Type B pancreatic cell (in vitro differentiated cells): ENCODE measurements at regions not wholly inside any gene's neighbourhood (a gene's known extent, or its start where the extent isn't known, plus 50 kb on each side); places are given as distances from the start of the nearest gene placed in this dataset.

Source experiments
- DNase-seq: peaks from one replicate; pipeline ENCODE4 v3.0.0; 2021; ENCODE audit warnings: mixed read lengths; ENCODE audit not compliant: unreplicated experiment; ENCODE audit errors: extremely low spot score
- H3K27ac Mint-ChIP-seq: 2 replicates; pipeline ENCODE4 v1.8.0; 2021; ENCODE audit warnings: mild to moderate bottlenecking, mixed read lengths
- H3K27me3 Mint-ChIP-seq: 2 replicates; pipeline ENCODE4 v1.8.0; 2021; ENCODE audit warnings: mixed read lengths
- H3K36me3 Mint-ChIP-seq: 2 replicates; pipeline ENCODE4 v1.8.0; 2021; ENCODE audit warnings: mixed read lengths
- H3K4me1 Mint-ChIP-seq: one replicate; pipeline ENCODE4 v1.8.0; 2021; ENCODE audit warnings: mixed read lengths; ENCODE audit not compliant: unreplicated experiment
- H3K4me3 Mint-ChIP-seq: 2 replicates; pipeline ENCODE4 v1.8.0; 2021; ENCODE audit warnings: mild to moderate bottlenecking, mixed read lengths
- H3K9me3 Mint-ChIP-seq: 2 replicates; pipeline ENCODE4 v1.8.0; 2021; ENCODE audit warnings: mixed read lengths
- TF ChIP-seq, protein P1 (sequence below): fragments of 200-600 bp; sonication (generic); conservative IDR thresholded peaks from 2 replicates; pipeline ENCODE4 v1.5.0; 2021; ENCODE audit warnings: antibody characterized with exemption, mild to moderate bottlenecking

DNA sequence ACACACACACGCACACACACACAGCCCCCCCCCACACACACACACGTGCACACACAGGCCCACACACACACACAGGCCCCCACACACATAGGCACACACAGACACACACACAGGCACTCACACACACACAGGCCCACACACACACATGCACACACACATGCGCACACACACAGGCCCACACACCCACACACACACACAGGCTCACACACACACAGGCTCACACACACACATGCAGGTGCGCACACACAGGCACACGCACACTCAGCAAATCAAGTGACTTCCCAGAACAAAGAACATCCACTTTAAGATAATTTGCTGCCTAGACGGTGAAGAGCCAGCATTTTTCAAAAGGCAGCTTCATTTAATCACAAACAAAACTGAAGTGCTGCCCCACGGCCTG, 78.5 kb upstream of the FBRSL1 start:
- Mint-ChIP-seq H3K27ac (peak overlapping the region; percentile 18), H3K27me3 (peaks cover 7% of the 10 kb centered on the region), H3K4me1 (no peaks in the 10 kb centered on the region), H3K9me3 (no peaks in the 10 kb centered on the region), H3K4me3 (peak overlapping the region; percentile 37), H3K36me3 (no peaks in the 10 kb centered on the region)
- TF ChIP-seq, protein P1, sequence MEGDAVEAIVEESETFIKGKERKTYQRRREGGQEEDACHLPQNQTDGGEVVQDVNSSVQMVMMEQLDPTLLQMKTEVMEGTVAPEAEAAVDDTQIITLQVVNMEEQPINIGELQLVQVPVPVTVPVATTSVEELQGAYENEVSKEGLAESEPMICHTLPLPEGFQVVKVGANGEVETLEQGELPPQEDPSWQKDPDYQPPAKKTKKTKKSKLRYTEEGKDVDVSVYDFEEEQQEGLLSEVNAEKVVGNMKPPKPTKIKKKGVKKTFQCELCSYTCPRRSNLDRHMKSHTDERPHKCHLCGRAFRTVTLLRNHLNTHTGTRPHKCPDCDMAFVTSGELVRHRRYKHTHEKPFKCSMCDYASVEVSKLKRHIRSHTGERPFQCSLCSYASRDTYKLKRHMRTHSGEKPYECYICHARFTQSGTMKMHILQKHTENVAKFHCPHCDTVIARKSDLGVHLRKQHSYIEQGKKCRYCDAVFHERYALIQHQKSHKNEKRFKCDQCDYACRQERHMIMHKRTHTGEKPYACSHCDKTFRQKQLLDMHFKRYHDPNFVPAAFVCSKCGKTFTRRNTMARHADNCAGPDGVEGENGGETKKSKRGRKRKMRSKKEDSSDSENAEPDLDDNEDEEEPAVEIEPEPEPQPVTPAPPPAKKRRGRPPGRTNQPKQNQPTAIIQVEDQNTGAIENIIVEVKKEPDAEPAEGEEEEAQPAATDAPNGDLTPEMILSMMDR: no peak
- no peak for DNase-seq

DNA sequence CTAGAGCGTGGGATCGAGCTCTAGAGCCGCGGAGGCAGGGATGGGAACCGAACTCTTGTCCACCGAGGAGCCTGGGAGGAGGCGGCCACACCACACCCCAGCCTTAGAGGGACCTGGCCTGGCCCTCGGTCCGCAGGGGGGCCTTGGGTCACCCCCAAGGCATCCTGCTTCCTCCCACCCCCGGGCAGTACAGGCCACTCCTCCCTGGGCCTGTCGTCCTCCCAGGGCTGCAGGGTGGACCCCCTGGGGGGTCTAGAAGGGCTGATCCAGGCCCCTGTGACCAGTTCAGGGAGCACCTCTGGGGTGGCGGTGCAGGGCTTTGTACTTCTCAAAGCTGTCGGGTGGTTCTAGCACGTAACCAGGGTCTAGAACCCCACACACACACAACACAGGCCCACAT, 79.1 kb upstream of the FBRSL1 start:
- Mint-ChIP-seq H3K4me3 (no peak overlapping the region), H3K27ac (no peak overlapping the region), H3K27me3 (peaks cover 7% of the 10 kb centered on the region), H3K9me3 (no peaks in the 10 kb centered on the region), H3K4me1 (no peaks in the 10 kb centered on the region), H3K36me3 (no peaks in the 10 kb centered on the region)
- no peak for DNase-seq
- TF ChIP-seq, protein P1: no peak

DNA sequence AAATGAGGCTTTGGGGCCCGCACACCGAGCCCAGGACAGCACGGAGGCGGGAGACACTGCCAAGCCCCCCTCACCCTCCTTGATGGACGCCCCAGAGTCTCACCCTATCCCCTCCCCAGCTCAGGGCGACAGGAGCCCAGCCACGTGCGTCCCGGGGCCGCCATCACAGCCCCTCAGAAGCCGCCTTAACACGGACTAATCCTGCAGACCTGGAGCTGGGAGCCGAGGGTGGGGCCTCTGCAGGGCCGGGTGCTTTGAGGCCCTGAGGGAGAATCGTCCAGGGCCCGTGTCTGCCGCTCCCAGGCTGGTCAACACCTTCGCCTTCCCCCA, 79.7 kb upstream of the FBRSL1 start:
- TF ChIP-seq, protein P1: no peak
- H3K9me3 Mint-ChIP-seq: no peaks in the 10 kb centered on the region
- no peak overlapping the region for H3K27ac Mint-ChIP-seq
- peaks cover 7% of the 10 kb centered on the region for H3K27me3 Mint-ChIP-seq
- no peaks in the 10 kb centered on the region for H3K36me3 Mint-ChIP-seq
- H3K4me1 Mint-ChIP-seq: no peaks in the 10 kb centered on the region
- no peak for DNase-seq
- no peak overlapping the region for H3K4me3 Mint-ChIP-seq

DNA sequence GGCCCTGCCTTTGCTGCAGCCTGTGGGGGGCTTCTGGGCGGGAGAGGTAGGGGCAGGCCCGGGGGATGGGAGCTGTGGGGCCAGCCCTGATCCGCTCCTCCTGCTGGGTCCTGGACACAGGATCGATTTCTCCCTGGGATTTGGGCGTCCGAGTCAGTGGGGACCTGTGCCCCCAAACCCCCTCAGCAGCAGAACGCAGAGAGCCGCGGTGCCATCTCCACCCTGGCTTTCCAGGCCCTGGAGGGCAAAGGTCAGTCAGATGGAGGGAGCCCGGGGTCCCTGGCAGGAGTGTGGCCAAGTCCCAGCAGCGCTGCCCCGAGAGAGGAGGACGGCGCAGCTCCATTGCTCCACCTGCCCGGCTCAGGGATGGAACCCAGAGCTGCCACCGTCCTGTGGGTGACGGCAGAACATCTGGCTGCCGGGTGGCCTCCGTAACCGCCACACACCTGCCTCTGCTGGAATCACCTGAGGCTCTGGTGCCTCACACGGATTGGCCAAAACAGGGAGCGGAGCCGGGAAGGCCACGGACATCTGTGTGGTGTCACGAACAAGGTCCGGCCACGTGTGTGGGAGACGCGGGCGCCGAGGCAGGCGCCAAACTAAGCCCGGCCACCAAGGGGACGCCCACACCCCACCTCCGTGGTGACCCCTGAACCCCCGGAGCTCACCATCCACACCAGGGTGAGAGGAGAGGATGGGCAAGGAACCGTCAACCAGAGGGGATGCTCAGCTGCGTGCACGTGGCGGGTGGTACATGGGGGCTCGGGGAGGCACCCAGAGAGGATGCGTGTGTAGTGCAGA, 80.3 kb upstream of the FBRSL1 start:
- Mint-ChIP-seq H3K4me3 (no peak overlapping the region), H3K27me3 (peaks cover 7% of the 10 kb centered on the region)

DNA sequence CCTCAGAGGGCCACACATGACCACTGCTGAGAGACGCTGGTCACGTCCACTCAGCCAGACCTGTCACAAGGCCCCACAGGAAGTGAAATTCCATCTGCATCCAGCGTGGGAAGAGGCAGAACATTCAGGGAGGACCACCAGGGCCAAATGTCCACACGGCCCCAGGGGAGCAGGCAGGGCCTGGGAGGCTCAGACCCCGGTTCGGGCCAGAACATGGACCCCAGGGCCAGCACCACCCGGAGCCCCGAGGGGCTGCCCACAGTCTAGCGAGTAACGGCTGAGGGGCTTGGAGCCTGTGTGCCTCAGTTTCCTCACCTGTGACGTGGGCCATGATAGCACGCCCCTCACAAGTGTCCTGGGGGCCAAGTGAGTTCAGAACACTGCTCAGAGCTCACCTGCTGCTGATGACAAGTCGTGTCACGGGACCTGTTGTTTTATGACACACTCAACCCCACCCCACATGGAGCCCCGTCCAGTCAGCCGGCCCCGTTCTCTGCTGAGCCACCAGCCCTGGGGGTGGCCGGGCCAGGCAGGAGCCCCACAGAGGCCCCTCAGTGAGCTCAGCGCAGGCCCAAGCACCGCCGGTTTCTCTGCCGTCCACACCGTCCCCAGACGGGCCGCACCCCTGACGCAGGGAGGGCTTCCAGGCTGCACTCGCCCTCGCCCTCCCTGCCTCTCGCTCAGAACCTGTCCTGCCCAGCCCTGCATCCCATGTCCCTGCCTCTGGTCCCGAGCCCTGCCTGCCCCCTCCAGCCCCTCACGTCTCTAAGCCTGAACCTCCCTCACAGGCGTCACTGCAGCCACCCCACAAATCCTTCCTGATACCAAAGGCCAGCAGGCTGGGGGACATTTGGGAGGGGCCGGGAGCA, 79.5 kb upstream of the GALNT9 start:
- Mint-ChIP-seq H3K36me3 (no peaks in the 10 kb centered on the region), H3K27ac (no peak overlapping the region), H3K4me1 (no peaks in the 10 kb centered on the region), H3K9me3 (no peaks in the 10 kb centered on the region), H3K27me3 (peaks cover 7% of the 10 kb centered on the region), H3K4me3 (no peak overlapping the region)
- no peak for DNase-seq
- TF ChIP-seq, protein P1: no peak

More for the DNA sequence above, 80.3 kb upstream of the FBRSL1 start:
- Mint-ChIP-seq H3K9me3 (no peaks in the 10 kb centered on the region), H3K4me1 (no peaks in the 10 kb centered on the region), H3K36me3 (no peaks in the 10 kb centered on the region), H3K27ac (no peak overlapping the region)
- TF ChIP-seq, protein P1: no peak
- DNase-seq: no peak
